B cell (primary cell): ENCODE measurements at regions not wholly inside any gene's neighbourhood (a gene's known extent, or its start where the extent isn't known, plus 50 kb on each side); places are given as distances from the start of the nearest gene placed in this dataset.

Source experiments
- ATAC-seq: fragments of 200-7000 bp; cut with Tn5 transposase; one replicate; pipeline ENCODE4 v1.10.0; 2021; ENCODE audit warnings: low read depth, mild to moderate bottlenecking, moderate number of reproducible peaks, moderate library complexity
- CTCF ChIA-PET: fragments of 350-600 bp; sonication (Branson Sonifier 250); formaldehyde crosslinking; loops from one replicate; lab custom pipeline; 2021; ENCODE audit warnings: antibody characterized with exemption, inconsistent platforms; lab: Charles Lee
- POLR2A ChIA-PET: fragments of 350-600 bp; sonication (Branson Sonifier 250); formaldehyde crosslinking; loops from one replicate; lab custom pipeline; 2021; ENCODE audit warnings: antibody characterized with exemption; lab: Charles Lee
- DNase-seq: peaks from one replicate; pipeline ENCODE4 v3.0.0; 2013
- H2AFZ ChIP-seq: 2 replicates; pipeline ENCODE4 v1.6.1; 2012; ENCODE audit warnings: mild to moderate bottlenecking, low read depth, low read length; ENCODE audit not compliant: insufficient read depth, poor library complexity, severe bottlenecking
- H3K27ac ChIP-seq, 2 donors: 1 replicate in 1 of 2; 2 replicates in 1 of 2; pipeline ENCODE4 v1.5.1; 2012 to 2013; ENCODE audit warnings: low read length in 2 of 2, mild to moderate bottlenecking in 2 of 2, moderate library complexity in 1 of 2
- H3K27me3 ChIP-seq, 4 experiments: fragments of 200-600 bp in 1 of 4; sonication (generic) in 1 of 4; replicated peaks in 1 of 4; 1 replicate in 2 of 4; 2 replicates in 2 of 4; pipeline versions ENCODE4 v1.6.1 to v1.7.0; 2013 to 2016; ENCODE audit warnings: low read length in 3 of 4, mild to moderate bottlenecking in 2 of 4, mixed read lengths in 1 of 4, moderate library complexity in 1 of 4; ENCODE audit not compliant: insufficient read depth in 4 of 4, control insufficient read depth in 3 of 4; ENCODE audit errors: control extremely low read depth in 1 of 4
- H3K36me3 ChIP-seq, 2 experiments: replicated peaks in 1 of 2; 1 replicate in 1 of 2; 2 replicates in 1 of 2; pipeline versions ENCODE4 v1.6.1 to v1.7.1; 2013; ENCODE audit warnings: low read length in 1 of 2; ENCODE audit not compliant: insufficient read depth in 2 of 2, control insufficient read depth in 1 of 2; ENCODE audit errors: control extremely low read depth in 1 of 2, extremely low read depth in 1 of 2
- H3K4me1 ChIP-seq, 2 donors: fragments of 200-600 bp in 1 of 2; sonication (generic) in 1 of 2; 1 replicate in 1 of 2; 2 replicates in 1 of 2; pipeline versions ENCODE4 v1.5.1 to v1.6.1; 2013 to 2017; ENCODE audit warnings: low read length in 2 of 2; ENCODE audit not compliant: control insufficient read depth in 2 of 2, insufficient read depth in 2 of 2
- H3K4me2 ChIP-seq: replicated peaks from 2 replicates; pipeline ENCODE3; 2012; ENCODE audit warnings: mild to moderate bottlenecking, low read depth, low read length; ENCODE audit not compliant: poor library complexity, severe bottlenecking
- H3K4me3 ChIP-seq, 5 experiments: fragments of 200-600 bp in 1 of 5; sonication (generic) in 1 of 5; 1 replicate in 3 of 5; 2 replicates in 2 of 5; pipeline versions ENCODE4 v1.5.1 to v1.7.0; 2011 to 2016; ENCODE audit warnings: low read length in 4 of 5, mild to moderate bottlenecking in 4 of 5, low read depth in 2 of 5, control low read depth in 1 of 5, moderate library complexity in 1 of 5; ENCODE audit not compliant: insufficient read depth in 1 of 5; ENCODE audit errors: control extremely low read depth in 1 of 5, extremely low read depth in 1 of 5
- H3K79me2 ChIP-seq: fragments of 200-600 bp; sonication (generic); one replicate; pipeline ENCODE4 v1.6.0; 2016; ENCODE audit warnings: low read length; ENCODE audit not compliant: control insufficient read depth, insufficient read depth
- H3K9ac ChIP-seq: fragments of 200-600 bp; sonication (generic); 2 replicates; pipeline ENCODE4 v1.6.1; 2017; ENCODE audit warnings: mild to moderate bottlenecking, low read length, moderate library complexity
- H3K9me3 ChIP-seq, 3 donors: one replicate each; pipeline versions ENCODE4 v1.6.1 to v1.7.1; 2013; ENCODE audit warnings: low read length in 2 of 3; ENCODE audit not compliant: control insufficient read depth in 2 of 3, insufficient read depth in 1 of 3; ENCODE audit errors: control extremely low read depth in 1 of 3
- H4K20me1 ChIP-seq: 2 replicates; pipeline ENCODE4 v1.6.0; 2012; ENCODE audit warnings: mild to moderate bottlenecking, low read length; ENCODE audit not compliant: insufficient read depth, control insufficient read depth, poor library complexity, severe bottlenecking
- H3K27ac Mint-ChIP-seq: one replicate; pipeline ENCODE4 v1.8.0; 2021; ENCODE audit warnings: mixed read lengths
- H3K27me3 Mint-ChIP-seq: one replicate; pipeline ENCODE4 v1.8.0; 2021; ENCODE audit warnings: mixed read lengths
- H3K4me1 Mint-ChIP-seq: one replicate; pipeline ENCODE4 v1.8.0; 2021; ENCODE audit warnings: mixed read lengths
- H3K4me3 Mint-ChIP-seq: one replicate; pipeline ENCODE4 v1.8.0; 2021; ENCODE audit warnings: mixed read lengths
- H3K9me3 Mint-ChIP-seq: one replicate; pipeline ENCODE4 v1.8.0; 2022; ENCODE audit warnings: mixed read lengths; ENCODE audit not compliant: insufficient read depth
- EZH2 ChIP-seq: IDR thresholded peaks from 2 replicates; pipeline ENCODE4 v1.6.1; 2012; ENCODE audit warnings: borderline replicate concordance, low read depth, mild to moderate bottlenecking, moderate library complexity, low read length; ENCODE audit not compliant: insufficient read depth, poor library complexity, severe bottlenecking
- WGBS: methylation state at CpG from one replicate; pipeline ENCODE4 v1.1.5; 2013; ENCODE audit warnings: missing lambda C conversion rate; ENCODE audit not compliant: insufficient coverage; 5-methylcytosine and 5-hydroxymethylcytosine counted together
- intact Hi-C: fragments of 100-400 bp; cut with micrococcal nuclease; formaldehyde crosslinking; loops from one replicate; pipeline ENCODE4 v1.10.0; 2022
- TF ChIP-seq, protein P1 (sequence below): fragments of 200-600 bp; IDR thresholded peaks from one replicate; pipeline ENCODE4 v1.8.0; 2022; ENCODE audit warnings: antibody characterized with exemption, mild to moderate bottlenecking

DNA sequence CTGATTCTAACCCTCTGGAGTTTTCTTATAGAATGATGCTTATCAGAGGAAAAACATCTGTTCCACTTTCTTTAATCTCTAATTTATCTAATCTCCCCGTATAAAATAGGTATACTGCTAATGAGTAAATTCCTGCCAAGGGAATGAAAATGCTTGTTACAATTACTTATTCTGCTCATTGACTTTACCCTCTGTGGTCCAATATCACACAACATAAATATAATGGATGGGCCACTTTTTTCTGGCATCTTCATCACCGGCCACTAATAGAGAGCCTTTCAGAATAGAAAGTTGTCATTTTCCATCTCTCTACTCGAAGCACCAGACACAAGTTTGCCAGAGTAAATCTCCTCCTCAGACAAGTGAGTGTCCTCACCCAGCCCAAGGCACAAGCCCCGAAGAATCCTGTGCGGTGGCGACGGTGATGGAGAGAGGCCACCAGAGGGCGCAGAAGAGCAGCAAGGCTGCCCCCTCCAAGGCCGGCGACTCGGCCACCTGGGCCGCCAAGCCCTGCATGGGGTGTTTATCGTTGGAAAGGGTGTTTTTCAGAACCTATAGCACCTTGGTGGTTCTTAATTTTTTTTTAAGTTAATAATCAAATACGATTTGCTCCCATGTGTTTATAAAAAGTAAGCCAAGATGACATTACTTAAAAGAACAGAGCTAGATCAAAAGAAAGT, 212.9 kb upstream of the ARID1B start:
- peak; percentile 86 for DNase-seq
- Histone ChIP-seq H2AFZ (peak overlapping the region; percentile 20), H3K36me3 (no peaks in the 10 kb centered on the region), H3K4me2 (peak overlapping the region; percentile 28), H3K9ac (no peak overlapping the region), H4K20me1 (no peaks in the 10 kb centered on the region), H3K4me3 (no peak overlapping the region), H3K9me3 (peaks cover 0 to 6% (median 4%) of the 10 kb centered on the region in 3 donors), H3K27ac (no peak overlapping the region), H3K27me3 (no peaks in the 10 kb centered on the region), H3K79me2 (no peaks in the 10 kb centered on the region), H3K4me1 (peaks cover 2 to 12% of the 10 kb centered on the region in 2 donors)
- peaks cover 7% of the 10 kb centered on the region for H3K9me3 Mint-ChIP-seq
- peak; percentile 100 for ATAC-seq
- TF ChIP-seq, protein P1, sequence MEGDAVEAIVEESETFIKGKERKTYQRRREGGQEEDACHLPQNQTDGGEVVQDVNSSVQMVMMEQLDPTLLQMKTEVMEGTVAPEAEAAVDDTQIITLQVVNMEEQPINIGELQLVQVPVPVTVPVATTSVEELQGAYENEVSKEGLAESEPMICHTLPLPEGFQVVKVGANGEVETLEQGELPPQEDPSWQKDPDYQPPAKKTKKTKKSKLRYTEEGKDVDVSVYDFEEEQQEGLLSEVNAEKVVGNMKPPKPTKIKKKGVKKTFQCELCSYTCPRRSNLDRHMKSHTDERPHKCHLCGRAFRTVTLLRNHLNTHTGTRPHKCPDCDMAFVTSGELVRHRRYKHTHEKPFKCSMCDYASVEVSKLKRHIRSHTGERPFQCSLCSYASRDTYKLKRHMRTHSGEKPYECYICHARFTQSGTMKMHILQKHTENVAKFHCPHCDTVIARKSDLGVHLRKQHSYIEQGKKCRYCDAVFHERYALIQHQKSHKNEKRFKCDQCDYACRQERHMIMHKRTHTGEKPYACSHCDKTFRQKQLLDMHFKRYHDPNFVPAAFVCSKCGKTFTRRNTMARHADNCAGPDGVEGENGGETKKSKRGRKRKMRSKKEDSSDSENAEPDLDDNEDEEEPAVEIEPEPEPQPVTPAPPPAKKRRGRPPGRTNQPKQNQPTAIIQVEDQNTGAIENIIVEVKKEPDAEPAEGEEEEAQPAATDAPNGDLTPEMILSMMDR, result peak; percentile 98
- TF ChIP-seq EZH2, result no peak
- no peak overlapping the region for H3K27ac Mint-ChIP-seq
- no peak overlapping the region for H3K4me3 Mint-ChIP-seq
- ChIA-PET CTCF (interaction anchor here (0.7 to 3.6 kb wide), 23 partner anchors 67 to 620 kb away, joined by 3 to 34 read pairs (median 3); partner anchors contain the start of gene ARID1B), POLR2A (no interaction called here)
- WGBS, result 16% methylated on average over 7 of the region's 14 CpGs
- H3K27me3 Mint-ChIP-seq, result peaks cover 18% of the 10 kb centered on the region
- intact Hi-C loops, result loop anchor here (1.0 to 10.0 kb wide), 7 partner anchors 73 to 710 kb away; partner anchors contain the start of gene ARID1B
- H3K4me1 Mint-ChIP-seq, result peaks cover 16% of the 10 kb centered on the region

DNA sequence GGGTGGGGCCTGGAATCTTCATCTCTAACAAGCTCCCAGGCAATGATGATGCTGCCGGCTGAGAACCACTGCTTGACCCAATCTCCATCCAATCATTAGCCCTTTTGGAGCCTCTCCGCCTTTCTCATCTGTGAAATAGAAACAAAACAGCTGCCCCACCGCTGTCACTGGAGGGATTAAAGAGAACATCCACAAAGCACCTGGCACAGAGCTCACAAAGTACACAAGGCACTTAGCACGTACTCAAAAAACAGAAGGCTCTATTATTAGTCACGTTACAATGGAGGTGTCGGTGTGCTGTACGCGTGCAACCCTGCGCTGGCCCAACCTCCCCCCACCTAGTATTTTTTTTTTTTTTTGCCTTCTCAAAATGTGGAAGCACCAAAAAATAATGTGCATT, 213.5 kb upstream of the ARID1B start:
- peaks cover 0 to 7% (median 4%) of the 10 kb centered on the region in 3 donors for H3K9me3 ChIP-seq
- no peak overlapping the region for H3K4me2 ChIP-seq
- CTCF ChIA-PET, result interaction anchor here (0.7 to 3.6 kb wide), 14 partner anchors 40 to 1236 kb away, joined by 3 to 34 read pairs (median 4); no protein-coding TSS in a partner anchor
- Mint-ChIP-seq H3K27me3 (peaks cover 17% of the 10 kb centered on the region), H3K9me3 (peaks cover 5% of the 10 kb centered on the region), H3K4me1 (peaks cover 16% of the 10 kb centered on the region), H3K27ac (no peak overlapping the region), H3K4me3 (no peak overlapping the region)
- intact Hi-C loops, result loop anchor here (1.0 to 10.0 kb wide), 7 partner anchors 74 to 711 kb away; partner anchors contain the start of gene ARID1B
- no peaks in the 10 kb centered on the region for H3K36me3 ChIP-seq
- TF ChIP-seq EZH2, result no peak
- TF ChIP-seq, protein P1, result no peak
- H3K79me2 ChIP-seq, result no peaks in the 10 kb centered on the region
- H3K4me1 ChIP-seq, result peaks cover 2 to 12% of the 10 kb centered on the region in 2 donors
- WGBS, result 87% methylated on average over 5 of the region's 9 CpGs
- DNase-seq, result no peak
- H4K20me1 ChIP-seq, result no peaks in the 10 kb centered on the region
- POLR2A ChIA-PET, result interaction anchor here (0.7 to 1.0 kb wide), 2 partner anchors 104 to 213 kb away, joined by 3 to 11 read pairs; partner anchors contain the start of gene ARID1B
- no peaks in the 10 kb centered on the region for H3K27me3 ChIP-seq
- H3K4me3 ChIP-seq, result no peak overlapping the region
- H3K9ac ChIP-seq, result no peak overlapping the region
- ATAC-seq, result no peak
- H3K27ac ChIP-seq, result no peak overlapping the region
- peak overlapping the region; percentile 20 for H2AFZ ChIP-seq
